GM12891 (cell line): ENCODE measurements at regions not wholly inside any gene's neighbourhood (a gene's known extent, or its start where the extent isn't known, plus 50 kb on each side); places are given as distances from the start of the nearest gene placed in this dataset.

Source experiments
- DNase-seq: peaks from one replicate; pipeline ENCODE4 v3.0.0; 2011; ENCODE audit warnings: low spot score; ENCODE audit not compliant: insufficient read length
- FAIRE-seq: peaks from 2 replicates; lab custom pipeline; 2011; peaks lifted over from hg19 to GRCh38; lab: Jason Lieb, UNC
- PAX5 ChIP-seq: IDR thresholded peaks from 2 replicates; pipeline ENCODE4 v1.6.1; 2011; ENCODE audit warnings: low read length, moderate library complexity, mild to moderate bottlenecking; ENCODE audit not compliant: insufficient read depth, severe bottlenecking
- POLR2A ChIP-seq: IDR thresholded peaks from 2 replicates; pipeline ENCODE4 v1.6.1; 2011; ENCODE audit warnings: low read depth, low read length, control low read depth
- POLR2AphosphoS5 ChIP-seq: IDR thresholded peaks from 2 replicates; pipeline ENCODE4 v1.6.1; 2011; ENCODE audit warnings: low read depth, low read length, control low read depth
- POU2F2 ChIP-seq: IDR thresholded peaks from 2 replicates; pipeline ENCODE4 v1.6.1; 2011; ENCODE audit warnings: low read depth, mild to moderate bottlenecking, control low read depth, low read length, moderate library complexity
- SPI1 ChIP-seq: IDR thresholded peaks from 2 replicates; pipeline ENCODE4 v1.6.1; 2011; ENCODE audit warnings: low read depth, low read length, control low read depth
- TAF1 ChIP-seq: IDR thresholded peaks from 2 replicates; pipeline ENCODE4 v1.6.1; 2011; ENCODE audit warnings: low read depth, low read length, control low read depth

- FAIRE-seq, result no peak
- TF ChIP-seq PAX5, result no peak
- no peak for TF ChIP-seq TAF1
- TF ChIP-seq POU2F2, result no peak
- no peak for TF ChIP-seq SPI1
- TF ChIP-seq POLR2AphosphoS5, result no peak
- TF ChIP-seq POLR2A, result no peak
Measured at GRCh38 chr7:68439897-68440296, 1158.4 kb upstream of the AUTS2 start.

GRCh38 chr7:68440866-68441265 lies 1157.4 kb upstream of the AUTS2 start:
- DNase-seq (no peak), FAIRE-seq (no peak)
- no peak for TF ChIP-seq SPI1
- no peak for TF ChIP-seq POU2F2
- TF ChIP-seq POLR2AphosphoS5, result no peak
- no peak for TF ChIP-seq POLR2A
- TF ChIP-seq PAX5, result no peak
- TF ChIP-seq TAF1, result no peak

More at GRCh38 chr7:68439897-68440296, 1158.4 kb upstream of the AUTS2 start:
- DNase-seq, result no peak

- FAIRE-seq, result no peak
- TF ChIP-seq SPI1 (no peak), POLR2AphosphoS5 (no peak)
- no peak for DNase-seq
Measured at GRCh38 chr7:68441645-68442044, 1156.6 kb upstream of the AUTS2 start.

- DNase-seq (no peak), FAIRE-seq (no peak)
- TF ChIP-seq PAX5 (no peak), POLR2A (no peak), POU2F2 (no peak), TAF1 (no peak), POLR2AphosphoS5 (no peak), SPI1 (no peak)
Measured at GRCh38 chr7:68442931-68443631, 1155.2 kb upstream of the AUTS2 start.

GRCh38 chr7:68444042-68444441 lies 1154.2 kb upstream of the AUTS2 start:
- TF ChIP-seq PAX5 (no peak), POLR2AphosphoS5 (no peak), TAF1 (no peak), SPI1 (no peak), POLR2A (no peak), POU2F2 (no peak)
- no peak for FAIRE-seq
- no peak for DNase-seq

- FAIRE-seq, result no peak
- TF ChIP-seq POLR2AphosphoS5 (no peak), POLR2A (no peak), TAF1 (no peak), SPI1 (no peak), POU2F2 (no peak), PAX5 (no peak)
- no peak for DNase-seq
Measured at GRCh38 chr7:68444956-68445355, 1153.3 kb upstream of the AUTS2 start.

DNA sequence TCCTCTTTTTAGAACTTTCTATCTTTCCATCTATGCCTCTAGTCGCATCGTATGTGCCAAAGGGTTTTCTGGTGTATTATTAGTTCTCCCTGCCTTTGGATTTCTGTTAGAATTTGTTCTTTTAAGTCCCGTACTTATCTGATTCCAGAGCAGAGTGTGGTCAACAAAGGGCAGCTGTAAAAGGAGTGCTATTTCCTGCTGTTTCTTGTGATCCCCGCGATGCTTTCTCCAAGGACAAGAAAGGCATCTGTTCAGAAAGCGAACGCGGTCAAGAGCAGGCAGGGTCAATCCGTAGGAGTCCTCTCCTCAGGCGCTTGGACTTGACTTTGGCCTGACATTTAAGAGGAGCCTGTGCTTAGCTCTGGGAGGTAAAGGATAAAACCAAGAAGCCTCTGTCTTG lies 1152.1 kb upstream of the AUTS2 start:
- TF ChIP-seq POLR2A, result no peak
- TF ChIP-seq POLR2AphosphoS5, result no peak
- DNase-seq (no peak), FAIRE-seq (no peak)

DNA sequence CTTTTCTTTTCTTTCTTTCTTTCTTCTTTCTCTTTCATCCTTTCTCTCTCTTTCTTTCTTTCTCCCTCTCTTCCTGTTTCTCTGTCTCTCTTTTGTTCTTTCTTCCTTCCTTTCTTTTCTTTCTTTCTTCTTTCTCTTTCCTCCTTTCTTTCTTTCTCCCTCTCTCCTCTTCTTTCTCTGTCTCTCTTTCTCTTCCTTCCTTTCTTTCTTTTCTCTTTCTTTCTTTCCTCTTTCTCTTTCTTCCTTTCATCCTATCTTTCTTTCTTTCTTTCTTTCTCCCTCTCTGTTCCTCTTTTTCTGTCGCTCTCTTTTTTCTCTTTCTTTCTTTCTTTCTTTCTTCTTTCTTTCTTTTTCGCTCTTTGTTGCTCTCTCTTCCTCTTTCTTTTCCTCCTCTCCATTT lies 1149.2 kb upstream of the AUTS2 start:
- TF ChIP-seq POLR2A, result no peak
- no peak for TF ChIP-seq POLR2AphosphoS5
- no peak for TF ChIP-seq POU2F2
- no peak for TF ChIP-seq TAF1
- no peak for TF ChIP-seq SPI1
- no peak for TF ChIP-seq PAX5
- no peak for DNase-seq

DNA sequence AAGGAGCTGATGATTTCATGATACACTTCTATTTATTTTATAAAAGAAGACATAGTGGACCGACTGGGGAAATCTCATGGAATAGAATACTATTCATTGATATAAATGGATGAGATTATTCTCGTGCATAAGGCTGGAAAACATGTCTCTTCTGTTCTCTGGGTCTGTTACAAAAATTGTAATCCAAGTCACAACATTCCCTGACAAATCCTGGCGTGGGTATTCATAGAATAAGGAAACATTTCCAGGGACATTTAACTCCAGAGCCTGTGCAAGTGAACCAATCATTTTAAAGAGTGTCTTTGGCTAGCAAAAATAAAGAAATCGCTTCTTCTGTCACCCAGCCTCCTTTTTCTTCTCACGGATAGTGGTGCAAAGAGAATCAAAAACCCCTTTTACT lies 1148.5 kb upstream of the AUTS2 start:
- no peak for FAIRE-seq
- no peak for DNase-seq
- TF ChIP-seq SPI1 (no peak), PAX5 (no peak), POU2F2 (no peak), POLR2AphosphoS5 (no peak), POLR2A (no peak), TAF1 (no peak)

More for the DNA sequence above, 1149.2 kb upstream of the AUTS2 start:
- no peak for FAIRE-seq

DNA sequence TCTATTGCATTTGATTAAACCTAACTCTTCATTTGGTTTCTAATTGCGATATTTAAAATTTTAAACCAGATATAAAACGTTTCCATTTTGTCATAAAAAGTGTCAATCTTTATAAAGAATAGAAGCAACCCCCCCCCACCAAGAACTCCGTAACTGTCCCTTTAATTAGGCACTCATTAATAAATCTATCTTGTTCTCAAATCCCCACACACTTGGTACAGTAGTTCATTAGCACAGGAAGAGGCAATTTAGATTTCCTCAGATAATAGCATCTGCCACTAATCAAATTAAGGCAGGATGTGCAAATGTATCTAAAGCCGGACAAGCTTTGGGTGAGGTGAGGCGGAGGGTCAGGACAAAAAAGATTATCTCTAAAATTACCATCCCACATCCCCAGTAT lies 1143.3 kb upstream of the AUTS2 start:
- no peak for DNase-seq
- no peak for TF ChIP-seq POLR2AphosphoS5
- TF ChIP-seq TAF1, result no peak
- TF ChIP-seq PAX5, result no peak
- no peak for TF ChIP-seq POU2F2
- no peak for TF ChIP-seq SPI1
- TF ChIP-seq POLR2A, result no peak
- no peak for FAIRE-seq
